Stimulated activated naive B cell treated with anti-CD40 and anti-IgM and Interleukin-4, amounts not matched to agents 10 μg/mL and 1 μg/mL and 100 μg/mL, for 72 hours (primary cell): ENCODE measurements at regions not wholly inside any gene's neighbourhood (a gene's known extent, or its start where the extent isn't known, plus 50 kb on each side); places are given as distances from the start of the nearest gene placed in this dataset.
"Not testable (repeated sequence)": the region's sequence is repeated elsewhere in the genome, so short reads cannot be mapped to it uniquely, and the experiment has no call there.

Experiments
- ATAC-seq, 2 donors: fragments of 150-1000 bp; cut with Tn5 transposase; replicated peaks; 2 replicates each; pipeline ENCODE4 v1.10.0; 2021; ENCODE audit warnings: moderate library complexity in 1 of 2
- DNase-seq: peaks from one replicate; pipeline ENCODE4 v3.0.0; 2021
- H3K27ac Mint-ChIP-seq: one replicate; pipeline ENCODE4 v1.8.0; 2022; ENCODE audit warnings: mild to moderate bottlenecking, mixed read lengths
- H3K27me3 Mint-ChIP-seq, 2 donors: one replicate each; pipeline ENCODE4 v1.8.0; 2022; ENCODE audit warnings: mixed read lengths in 2 of 2
- H3K36me3 Mint-ChIP-seq, 2 donors: one replicate each; pipeline ENCODE4 v1.8.0; 2022; ENCODE audit warnings: mixed read lengths in 2 of 2, mild to moderate bottlenecking in 1 of 2
- H3K4me1 Mint-ChIP-seq, 2 donors: one replicate each; pipeline ENCODE4 v1.8.0; 2022; ENCODE audit warnings: mixed read lengths in 2 of 2, mild to moderate bottlenecking in 1 of 2
- H3K4me3 Mint-ChIP-seq, 2 donors: one replicate each; pipeline ENCODE4 v1.8.0; 2022; ENCODE audit warnings: mild to moderate bottlenecking in 2 of 2, mixed read lengths in 2 of 2, moderate library complexity in 1 of 2
- H3K9me3 Mint-ChIP-seq, 2 donors: one replicate each; pipeline ENCODE4 v1.8.0; 2022; ENCODE audit warnings: mixed read lengths in 2 of 2, mild to moderate bottlenecking in 1 of 2

- DNase-seq (no peak), ATAC-seq (no peak)
- Mint-ChIP-seq H3K4me3 (no peak overlapping the region), H3K27ac (no peak overlapping the region), H3K36me3 (no peaks in the 10 kb centered on the region), H3K9me3 (peaks cover 5 to 9% of the 10 kb centered on the region in 2 donors), H3K27me3 (peaks cover 21 to 39% of the 10 kb centered on the region in 2 donors), H3K4me1 (no peaks in the 10 kb centered on the region)
Measured at GRCh38 chr5:173394701-173395100, 66.5 kb upstream of the STC2 start.

DNA sequence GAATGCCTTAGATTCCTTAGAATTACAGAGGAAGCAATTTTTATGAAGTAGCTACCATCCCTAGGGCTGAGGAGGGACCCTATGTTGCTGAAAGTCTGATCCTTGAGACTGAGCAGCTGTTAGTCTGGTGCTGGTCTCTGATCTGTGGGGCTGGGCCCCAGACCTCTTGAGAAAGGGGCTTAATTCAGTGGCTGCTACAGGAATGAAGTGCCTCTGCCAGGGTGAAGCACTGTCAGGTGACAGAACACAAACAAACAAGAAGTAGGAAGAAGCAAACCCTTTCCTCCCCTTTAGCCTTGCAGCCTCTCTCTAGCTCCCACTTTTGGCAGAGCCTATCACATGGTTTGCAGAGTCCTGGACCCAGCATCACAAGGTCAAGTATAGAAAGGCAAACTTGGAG is 64.0 kb upstream of the STC2 start:
- Mint-ChIP-seq H3K4me3 (no peak overlapping the region), H3K27me3 (peaks cover 21 to 33% of the 10 kb centered on the region in 2 donors), H3K4me1 (no peaks in the 10 kb centered on the region), H3K27ac (no peak overlapping the region), H3K36me3 (no peaks in the 10 kb centered on the region), H3K9me3 (peaks cover 5 to 7% of the 10 kb centered on the region in 2 donors)
- ATAC-seq (no peak), DNase-seq (no peak)

DNA sequence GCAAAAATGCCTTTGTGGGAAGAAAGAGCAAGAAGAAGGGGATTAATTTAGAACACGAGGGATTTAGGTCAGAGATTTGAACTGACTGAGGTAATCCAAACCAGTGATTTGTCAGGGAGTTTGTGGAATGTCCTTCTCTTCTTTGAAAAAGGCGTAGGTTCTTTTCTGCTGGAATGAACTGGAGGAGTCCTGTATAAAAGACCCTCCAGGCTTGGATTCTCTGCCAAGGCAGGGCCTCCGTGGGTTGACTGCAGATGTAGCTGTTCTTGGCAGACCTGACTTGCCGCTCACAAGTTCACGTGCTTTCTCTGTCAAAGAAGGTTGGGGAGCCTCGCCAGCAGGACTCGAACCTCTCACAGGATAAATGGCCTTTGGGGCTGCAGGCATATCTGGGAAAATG is 62.8 kb upstream of the STC2 start:
- no peak overlapping the region for H3K27ac Mint-ChIP-seq
- no peaks in the 10 kb centered on the region for H3K36me3 Mint-ChIP-seq
- no peaks in the 10 kb centered on the region for H3K4me1 Mint-ChIP-seq
- H3K27me3 Mint-ChIP-seq = peaks cover 21 to 30% of the 10 kb centered on the region in 2 donors
- ATAC-seq = no peak
- no peak for DNase-seq
- no peak overlapping the region for H3K4me3 Mint-ChIP-seq
- H3K9me3 Mint-ChIP-seq = peaks cover 5 to 7% of the 10 kb centered on the region in 2 donors

GRCh38 chr5:173387293-173387692 is 59.1 kb upstream of the STC2 start:
- peaks cover 13 to 29% of the 10 kb centered on the region in 2 donors for H3K27me3 Mint-ChIP-seq
- not testable (repeated sequence) for H3K4me3 Mint-ChIP-seq, DNase-seq, ATAC-seq, H3K27ac Mint-ChIP-seq, H3K36me3 Mint-ChIP-seq, H3K9me3 Mint-ChIP-seq, H3K4me1 Mint-ChIP-seq

DNA sequence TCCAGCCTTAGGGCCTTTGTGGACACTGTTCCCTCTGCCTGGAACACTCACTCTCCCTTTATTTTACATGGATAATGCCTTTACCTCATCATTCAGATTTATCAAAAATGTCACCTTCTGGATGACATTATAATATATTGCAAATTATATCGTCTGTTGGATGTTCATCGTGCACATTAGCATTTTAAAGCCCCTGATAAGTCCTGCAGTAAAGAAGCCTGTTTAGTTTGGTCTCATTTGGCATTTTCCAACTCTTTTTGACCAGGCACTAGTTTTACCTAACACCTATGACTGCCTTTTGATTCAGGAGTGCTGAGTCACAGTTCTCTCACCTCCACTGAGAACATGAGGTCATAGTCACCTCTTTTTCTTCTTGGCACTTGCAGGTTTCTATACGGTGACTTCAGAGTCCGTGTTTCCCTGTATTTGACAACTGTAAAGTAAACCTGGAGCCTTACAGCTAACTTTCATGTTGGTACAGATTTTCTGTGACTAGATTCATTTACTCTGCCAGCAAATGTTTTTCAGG is 57.7 kb upstream of the STC2 start:
- Mint-ChIP-seq H3K9me3 (peaks cover 0 to 1% of the 10 kb centered on the region in 2 donors), H3K27me3 (peaks cover 17 to 27% of the 10 kb centered on the region in 2 donors), H3K4me1 (no peaks in the 10 kb centered on the region), H3K36me3 (no peaks in the 10 kb centered on the region), H3K27ac (peak overlapping the region; percentile 53), H3K4me3 (no peak overlapping the region)
- ATAC-seq (no peak), DNase-seq (no peak)

DNA sequence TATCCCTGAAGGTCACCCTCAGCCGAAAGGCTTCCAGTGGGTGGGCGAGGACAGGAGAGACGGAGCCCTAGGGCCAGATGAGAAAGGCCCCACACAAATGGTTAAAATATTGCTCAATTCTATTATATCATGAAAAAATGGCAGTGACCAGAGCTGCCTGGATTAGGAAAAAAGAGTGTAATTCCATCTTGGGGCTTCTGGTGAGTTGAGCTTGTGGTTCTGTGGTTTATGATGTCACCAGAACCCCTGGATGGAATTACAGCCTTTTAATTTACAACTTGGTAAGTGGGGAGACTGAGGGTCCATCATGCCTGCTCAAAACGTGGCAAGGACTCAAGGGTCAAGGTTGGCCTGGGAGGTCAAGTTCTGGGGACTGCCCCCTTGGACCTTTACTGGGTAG is 55.5 kb upstream of the STC2 start:
- no peak overlapping the region for H3K27ac Mint-ChIP-seq

GRCh38 chr5:173378727-173379126 is 50.5 kb upstream of the STC2 start:
- no peaks in the 10 kb centered on the region for H3K4me1 Mint-ChIP-seq
- ATAC-seq (no peak), DNase-seq (no peak)
- peaks cover 0 to 2% of the 10 kb centered on the region in 2 donors for H3K9me3 Mint-ChIP-seq
- no peaks in the 10 kb centered on the region for H3K36me3 Mint-ChIP-seq
- H3K4me3 Mint-ChIP-seq = no peak overlapping the region
- peaks cover 3 to 6% of the 10 kb centered on the region in 2 donors for H3K27me3 Mint-ChIP-seq
- no peak overlapping the region for H3K27ac Mint-ChIP-seq

More for the DNA sequence above, 55.5 kb upstream of the STC2 start:
- DNase-seq (no peak), ATAC-seq (no peak)
- Mint-ChIP-seq H3K27me3 (peaks cover 7 to 16% of the 10 kb centered on the region in 2 donors), H3K4me3 (no peak overlapping the region), H3K9me3 (peaks cover 0 to 2% of the 10 kb centered on the region in 2 donors), H3K36me3 (no peaks in the 10 kb centered on the region), H3K4me1 (no peaks in the 10 kb centered on the region)
